ENCODE measurements at regions not wholly inside any gene's neighbourhood (a gene's known extent, or its start where the extent isn't known, plus 50 kb on each side); places are given as distances from the start of the nearest gene placed in this dataset.

GRCh38 chr2:343355-343754 lies 55.5 kb upstream of the ALKAL2 start:
- intact Hi-C loops (cut with DNase I; ENCODE audit: low total_unique reads), result no loop called here
- Histone ChIP-seq H3K36me3 (no peaks in the 10 kb centered on the region), H3K27ac (no peak overlapping the region), H3K4me1 (no peaks in the 10 kb centered on the region), H3K27me3 (no peaks in the 10 kb centered on the region), H3K4me3 (no peak overlapping the region), H3K9me3 (no peaks in the 10 kb centered on the region)
- TF ChIP-seq CTCF (IDR thresholded peaks at IDR 0.05), result no peak
- TF ChIP-seq POLR2A (IDR thresholded peaks at IDR 0.05), result no peak
- DNase-seq, result no peak

- no peaks in the 10 kb centered on the region for H3K36me3 ChIP-seq
- H3K27me3 ChIP-seq, result no peaks in the 10 kb centered on the region
- TF ChIP-seq POLR2A (IDR thresholded peaks at IDR 0.05) (no peak), CTCF (IDR thresholded peaks at IDR 0.05) (no peak)
- no peak overlapping the region for H3K27ac ChIP-seq
- H3K4me3 ChIP-seq, result no peak overlapping the region
- no peaks in the 10 kb centered on the region for H3K4me1 ChIP-seq
- no peaks in the 10 kb centered on the region for H3K9me3 ChIP-seq
- intact Hi-C loops (cut with DNase I; ENCODE audit: low total_unique reads), result no loop called here
- no peak for DNase-seq
These were observed 54.0 kb upstream of the ALKAL2 start for GRCh38 chr2:341912-342311.

GRCh38 chr2:341017-341542 lies 53.2 kb upstream of the ALKAL2 start:
- DNase-seq, result no peak
- no peak overlapping the region for H3K4me3 ChIP-seq
- no peak for TF ChIP-seq POLR2A (IDR thresholded peaks at IDR 0.05)
- no peak for TF ChIP-seq CTCF (IDR thresholded peaks at IDR 0.05)
- intact Hi-C loops (cut with DNase I; ENCODE audit: low total_unique reads), result no loop called here
- H3K4me1 ChIP-seq, result no peaks in the 10 kb centered on the region
- H3K36me3 ChIP-seq, result no peaks in the 10 kb centered on the region
- H3K27me3 ChIP-seq, result no peaks in the 10 kb centered on the region
- no peak overlapping the region for H3K27ac ChIP-seq
- H3K9me3 ChIP-seq, result no peaks in the 10 kb centered on the region
